Activated CD4-positive, CD25-positive, alpha-beta regulatory T cell (primary cell): ENCODE measurements at regions not wholly inside any gene's neighbourhood (a gene's known extent, or its start where the extent isn't known, plus 50 kb on each side); places are given as distances from the start of the nearest gene placed in this dataset.

ENCODE experiments used
- DNase-seq, 4 experiments: peaks; one replicate each; lab custom pipeline; 2025; lab: John Stamatoyannopoulos, UW

DNA sequence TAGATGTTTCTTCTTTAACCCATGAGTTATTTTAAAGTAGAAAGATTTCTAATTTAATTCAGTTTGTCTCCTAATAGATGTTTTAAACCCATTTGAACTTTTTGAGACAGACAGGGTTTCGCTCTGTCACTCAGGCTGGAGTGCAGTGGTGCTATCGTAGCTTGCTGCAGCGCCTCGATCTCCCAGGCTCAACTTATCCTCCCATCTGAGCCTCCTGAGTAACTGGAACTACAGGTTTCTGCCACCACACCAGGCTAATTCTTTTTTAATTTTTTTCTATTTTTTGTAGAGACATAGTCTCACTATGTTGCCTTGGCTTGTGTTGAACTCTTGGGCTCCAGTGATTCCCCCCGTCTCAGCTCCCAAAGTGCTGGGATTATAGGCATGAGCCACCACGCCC lies 53.0 kb upstream of the RAB18 start:
- no peak for DNase-seq

DNA sequence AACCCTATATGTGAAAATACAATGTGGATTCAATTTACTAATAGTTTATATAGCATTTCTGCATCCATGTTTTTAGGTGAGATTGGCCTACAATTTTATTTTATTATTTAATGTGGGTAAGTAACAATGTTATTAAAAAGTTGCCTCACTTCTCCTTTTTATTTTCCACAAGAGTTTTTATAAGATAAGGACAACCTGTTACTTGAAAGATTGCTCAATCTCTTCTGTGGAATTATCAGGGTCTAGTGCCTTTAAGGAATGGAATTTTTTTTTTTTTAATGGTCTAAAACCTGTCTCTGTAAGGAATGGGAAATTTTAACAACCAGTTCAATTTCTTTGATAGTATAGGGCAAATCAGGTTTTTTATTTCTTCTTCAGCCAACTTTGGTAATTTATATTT lies 53.9 kb upstream of the RAB18 start:
- DNase-seq, result no peak

GRCh38 chr10:27449571-27449970 lies 54.5 kb upstream of the RAB18 start:
- no peak for DNase-seq

GRCh38 chr10:27448921-27449320 lies 55.2 kb upstream of the RAB18 start:
- no peak for DNase-seq

DNA sequence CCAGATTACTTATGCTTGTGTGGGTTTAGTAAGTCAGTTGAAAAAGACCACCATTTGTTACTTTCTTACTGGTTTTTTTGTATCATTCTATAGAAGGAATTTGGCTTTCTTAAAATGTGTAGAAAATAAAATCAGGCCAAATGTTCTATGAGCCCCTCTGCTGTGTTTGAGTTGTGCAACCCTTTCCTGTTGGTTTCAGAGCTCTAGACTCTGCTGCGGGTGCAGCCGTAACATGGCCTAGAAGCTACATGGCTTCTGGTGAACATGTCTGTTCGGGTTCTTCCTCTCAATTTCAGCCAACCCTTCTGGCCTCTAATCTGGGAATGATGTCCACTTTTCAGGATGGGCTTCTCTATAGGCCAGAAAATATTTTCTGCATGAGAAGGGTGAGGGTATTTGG lies 56.6 kb upstream of the RAB18 start:
- no peak for DNase-seq

GRCh38 chr10:27446091-27446918 lies 57.8 kb upstream of the RAB18 start:
- no peak for DNase-seq

DNA sequence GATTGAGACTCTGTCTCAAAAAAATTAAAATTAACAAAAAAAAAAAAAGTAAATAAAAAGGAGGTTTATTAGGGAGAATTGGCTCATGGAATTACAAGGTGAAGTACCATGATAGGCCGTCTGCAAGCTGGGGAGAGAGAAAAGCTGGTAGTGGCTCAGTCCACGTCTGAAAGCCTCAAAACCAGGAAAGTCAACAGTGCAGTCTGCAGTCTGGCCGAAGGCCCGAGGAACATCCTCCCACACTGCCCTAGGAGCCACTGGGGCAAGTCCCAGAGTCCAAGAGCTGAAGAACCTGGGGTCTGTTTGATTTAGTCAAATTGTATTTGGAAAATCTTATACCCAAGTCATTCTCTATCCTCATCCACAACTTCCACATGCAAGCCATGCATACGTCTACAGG lies 59.0 kb upstream of the RAB18 start:
- DNase-seq, result no peak

- DNase-seq, result no peak
These were observed 63.6 kb upstream of the RAB18 start for GRCh38 chr10:27440478-27440877.

- DNase-seq, result no peak
These were observed 64.1 kb upstream of the RAB18 start for GRCh38 chr10:27440021-27440420.

DNA sequence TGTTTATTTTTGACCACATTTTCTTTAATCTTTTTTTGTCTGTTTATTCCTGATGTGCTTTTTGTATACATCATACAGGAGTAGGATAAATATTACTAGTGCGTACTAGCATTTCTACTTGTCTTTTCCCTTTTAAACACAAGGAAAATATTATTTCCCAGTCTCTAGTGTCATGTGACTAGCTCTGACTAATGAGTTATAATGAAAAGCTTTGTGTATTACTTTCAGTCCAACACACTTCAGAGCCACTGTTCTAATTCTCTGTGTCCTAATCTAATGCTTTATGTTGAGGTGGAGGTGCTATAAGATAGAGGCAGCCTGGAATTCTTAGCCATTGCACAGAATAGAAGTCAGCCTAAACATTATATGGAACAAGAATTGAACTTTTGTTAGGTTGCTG lies 65.0 kb upstream of the RAB18 start:
- no peak for DNase-seq

DNA sequence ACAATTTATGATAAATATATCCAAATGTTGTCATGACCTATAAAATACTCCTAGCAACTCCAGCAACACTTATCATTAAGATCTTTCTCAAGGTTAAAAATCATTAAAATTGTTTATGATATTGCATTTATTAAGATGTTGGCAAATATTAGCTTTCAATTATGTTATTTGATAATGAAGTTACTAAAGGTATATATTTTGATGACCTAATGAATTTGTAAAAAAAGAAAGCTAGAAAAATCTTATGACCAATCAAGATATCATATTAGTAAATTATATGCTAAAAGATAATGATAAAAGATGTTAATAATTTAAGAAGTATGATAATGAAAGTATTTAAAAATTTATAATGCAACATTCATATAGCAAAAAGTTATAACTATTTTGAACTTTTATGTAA lies 66.3 kb upstream of the RAB18 start:
- DNase-seq, result no peak

DNA sequence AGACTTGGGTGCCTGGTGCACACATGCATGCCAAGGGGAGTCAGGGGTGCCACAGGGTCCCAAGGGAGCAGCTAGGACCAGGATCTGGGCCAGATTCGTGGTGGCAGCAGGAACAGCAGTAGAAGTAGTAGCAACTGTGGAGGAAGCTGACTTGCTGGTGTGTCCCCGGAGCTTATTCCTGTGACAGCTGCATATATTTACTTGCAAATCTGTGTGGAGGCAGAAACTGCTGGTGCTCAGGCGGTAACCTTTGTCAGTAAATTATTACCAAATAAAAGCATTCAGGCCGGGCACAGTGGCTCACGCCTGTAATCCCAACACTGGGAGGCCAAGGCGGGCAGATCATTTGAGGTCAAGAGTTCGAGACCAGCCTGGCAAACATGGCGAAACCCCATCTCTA lies 67.4 kb upstream of the RAB18 start:
- DNase-seq, result no peak

- DNase-seq, result no peak
These were observed 70.1 kb upstream of the RAB18 start for GRCh38 chr10:27433976-27434375.

GRCh38 chr10:27426948-27427467 lies 77.1 kb upstream of the RAB18 start:
- DNase-seq, result no peak

DNA sequence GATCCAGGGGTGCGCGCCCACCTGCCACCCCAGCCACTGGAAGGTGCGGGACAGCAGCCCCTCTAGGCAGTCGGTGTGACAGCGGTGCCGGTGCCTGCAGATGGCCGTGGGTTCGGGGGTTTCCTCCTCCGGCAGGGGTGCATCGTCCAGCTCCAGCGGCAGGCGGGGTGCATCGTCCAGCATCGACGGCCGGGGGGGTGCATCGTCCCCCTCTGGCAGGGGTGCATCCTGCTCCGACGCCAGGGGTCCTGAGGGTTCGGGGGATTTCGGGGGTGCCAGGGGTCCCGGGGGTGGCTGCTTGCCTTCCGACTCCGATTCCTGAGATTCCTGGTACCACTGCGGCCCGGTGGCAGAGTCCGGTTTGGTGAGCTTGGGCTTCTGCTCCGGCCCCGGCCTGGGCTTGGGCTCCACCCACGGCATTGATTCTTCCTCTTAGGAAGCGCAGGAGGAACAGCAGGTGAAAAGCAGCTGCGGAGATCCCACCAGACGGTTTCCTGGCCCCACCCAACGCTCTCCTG lies 90.2 kb upstream of the RAB18 start:
- DNase-seq, result no peak

DNA sequence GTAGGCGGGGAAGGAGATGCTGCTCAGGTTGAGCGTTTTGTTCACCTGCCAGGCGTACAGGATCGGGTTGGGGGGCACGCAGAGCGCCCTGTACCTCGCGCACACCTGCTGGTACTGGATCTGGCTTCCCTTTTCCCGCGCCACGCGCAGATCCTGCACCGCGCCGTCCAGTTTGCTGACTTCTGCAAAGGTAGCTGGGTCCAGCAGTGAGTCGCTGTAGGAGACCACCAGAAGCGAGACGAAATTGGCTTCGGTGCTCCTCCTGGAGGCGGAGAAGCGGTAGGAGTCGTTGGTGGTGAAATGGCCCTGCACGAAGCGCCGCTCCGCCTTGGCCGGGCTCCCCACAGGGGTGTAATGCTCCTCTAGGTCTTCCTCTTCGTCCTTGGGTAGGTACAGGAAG lies 90.7 kb upstream of the RAB18 start:
- DNase-seq, result no peak

GRCh38 chr10:27410153-27410552 lies 94.0 kb upstream of the RAB18 start:
- DNase-seq, result no peak

DNA sequence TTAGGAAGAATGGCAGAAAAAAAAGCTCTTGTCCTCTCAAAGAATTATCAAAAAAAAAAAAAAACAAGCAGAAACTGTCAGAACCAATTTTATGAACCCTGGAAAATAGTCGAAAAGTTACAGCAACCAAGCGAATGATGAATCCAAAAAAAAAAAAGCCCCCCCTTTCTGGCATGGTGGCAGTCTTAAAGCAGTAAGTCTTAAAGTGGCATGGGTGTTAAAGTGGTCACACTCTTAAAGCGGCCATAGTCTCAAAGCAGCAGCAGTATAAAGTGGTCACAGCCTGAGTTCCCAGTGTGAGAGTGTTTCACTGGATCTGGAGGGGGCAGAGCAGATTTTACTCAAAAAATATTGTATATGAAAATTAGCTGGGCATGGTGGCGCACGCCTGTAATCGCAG lies 96.8 kb upstream of the RAB18 start:
- DNase-seq, result no peak

DNA sequence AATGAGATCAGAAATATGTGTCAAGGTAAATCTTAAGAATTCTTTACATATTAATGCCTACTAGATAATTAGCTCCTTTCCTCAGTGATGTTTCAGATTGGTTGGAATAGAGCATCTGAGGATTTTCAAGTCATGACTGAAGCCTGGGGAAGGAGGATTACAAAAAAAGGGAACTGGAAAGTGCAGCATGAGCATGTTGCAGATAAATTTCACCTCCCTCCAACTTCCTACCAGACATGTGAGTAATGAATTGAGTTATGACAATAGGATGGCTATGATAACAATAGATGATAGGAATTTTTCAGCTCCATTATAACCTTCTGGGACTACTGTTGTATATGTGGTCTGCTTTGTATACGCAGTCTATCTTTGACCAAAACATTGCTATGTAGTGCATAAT lies 104.2 kb upstream of the RAB18 start:
- no peak for DNase-seq

GRCh38 chr10:27393961-27394360 lies 110.1 kb upstream of the RAB18 start:
- no peak for DNase-seq

GRCh38 chr10:27392606-27393005 lies 111.5 kb upstream of the RAB18 start:
- no peak for DNase-seq

GRCh38 chr10:27391916-27392315 lies 112.2 kb upstream of the RAB18 start:
- DNase-seq, result no peak

DNA sequence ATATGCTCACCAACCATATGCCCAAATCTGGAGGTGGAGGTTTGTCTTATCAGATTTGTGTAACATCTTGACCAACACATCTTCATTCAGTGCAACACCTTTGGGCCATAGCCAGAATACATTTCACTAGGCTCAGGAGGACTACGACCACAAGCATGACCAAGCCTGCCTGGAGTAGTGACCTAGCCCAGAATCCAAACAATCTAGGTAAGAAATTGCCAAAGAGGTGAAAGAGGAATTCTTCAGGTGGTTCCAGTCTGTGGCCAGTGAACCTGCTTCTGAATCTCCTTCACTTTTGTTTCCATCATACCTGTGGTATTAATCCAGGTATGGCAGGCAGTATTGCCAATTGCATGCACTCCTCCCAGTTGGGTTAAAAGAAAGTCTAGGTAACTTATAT lies 112.8 kb upstream of the RAB18 start:
- no peak for DNase-seq

- no peak for DNase-seq
These were observed 113.4 kb upstream of the RAB18 start for GRCh38 chr10:27390681-27391080.
